GM19351 (cell line): ENCODE measurements at regions not wholly inside any gene's neighbourhood (a gene's known extent, or its start where the extent isn't known, plus 50 kb on each side); places are given as distances from the start of the nearest gene placed in this dataset.

Experiments
- ATAC-seq: cut with Tn5 transposase; IDR thresholded peaks from one replicate; pipeline ENCODE4 v1.9.1; 2021; ENCODE audit warnings: mild to moderate bottlenecking, moderate library complexity; ENCODE audit not compliant: unreplicated experiment

DNA sequence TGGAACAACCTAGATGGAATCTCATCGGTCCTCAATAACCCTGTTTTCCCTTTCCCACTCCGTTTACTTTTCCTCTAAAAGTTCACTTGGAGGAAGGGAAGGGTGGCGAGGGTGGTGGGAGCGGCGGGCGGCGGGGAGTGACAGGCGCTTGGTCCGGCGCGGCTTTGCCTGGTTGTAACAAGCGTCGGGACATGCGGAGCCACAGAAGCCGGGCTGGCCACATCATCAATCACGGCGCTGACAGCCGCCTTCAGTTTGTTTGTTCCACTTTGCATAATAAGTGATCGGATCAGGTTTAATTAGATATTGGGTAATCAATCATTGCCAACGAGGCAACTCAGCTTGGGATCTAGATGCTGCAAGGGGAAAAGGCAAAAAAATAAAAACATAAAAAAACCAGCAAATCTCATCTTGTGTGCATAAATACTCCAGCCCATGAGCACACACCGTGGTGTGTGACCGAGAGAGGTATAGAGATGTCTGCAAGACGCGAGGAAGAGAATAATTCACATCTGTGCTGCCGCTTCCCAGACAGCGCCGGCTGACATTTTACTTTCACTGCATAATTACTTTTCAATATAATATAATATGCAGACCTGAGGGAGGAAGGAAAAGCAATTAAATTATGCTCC is 396.2 kb upstream of the IRX4 start:
- ATAC-seq = no peak

DNA sequence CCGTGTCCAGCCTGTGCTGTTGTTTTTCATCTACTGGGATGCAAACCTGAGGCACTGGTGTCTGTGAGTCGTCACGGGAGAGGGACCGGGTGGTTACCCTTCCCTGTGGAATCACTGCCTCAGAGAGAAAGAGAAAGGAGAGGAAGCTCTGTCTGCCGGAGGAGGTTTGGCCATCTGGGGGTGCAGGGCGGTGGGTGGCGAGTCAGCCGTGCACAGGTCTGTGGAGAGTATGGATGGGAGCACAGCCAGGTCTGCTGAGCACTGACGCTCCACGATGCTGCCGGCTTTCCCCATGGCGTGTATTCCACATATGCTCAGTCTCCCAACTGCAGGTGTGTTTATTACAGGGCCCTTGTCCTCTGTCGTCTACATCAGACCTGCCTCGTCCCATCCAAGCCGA is 395.2 kb upstream of the IRX4 start:
- ATAC-seq = no peak

GRCh38 chr5:2276101-2276500 is 393.4 kb upstream of the IRX4 start:
- ATAC-seq = no peak

- no peak for ATAC-seq
Measured at GRCh38 chr5:2272755-2273154, 390.0 kb upstream of the IRX4 start.

DNA sequence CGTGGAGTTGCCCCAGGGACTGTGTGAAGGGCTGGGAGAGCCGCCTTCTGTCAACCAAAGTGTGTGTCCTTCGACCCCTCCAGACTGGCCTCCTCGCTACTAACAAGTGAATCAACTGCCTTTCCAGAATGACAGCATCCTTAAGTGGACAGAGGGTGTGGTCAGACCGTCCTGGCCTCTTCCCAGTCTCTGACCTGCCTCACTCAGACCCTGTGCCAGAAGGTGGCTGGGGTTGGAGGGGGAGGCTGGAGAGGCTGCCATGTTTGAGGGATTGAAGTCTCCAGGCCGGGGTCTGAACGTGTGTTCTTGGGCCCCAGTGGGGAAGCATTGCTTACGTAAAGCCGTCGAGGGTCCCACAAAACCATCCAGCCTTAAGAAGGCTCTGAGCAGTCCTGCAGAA is 389.3 kb upstream of the IRX4 start:
- ATAC-seq = no peak

DNA sequence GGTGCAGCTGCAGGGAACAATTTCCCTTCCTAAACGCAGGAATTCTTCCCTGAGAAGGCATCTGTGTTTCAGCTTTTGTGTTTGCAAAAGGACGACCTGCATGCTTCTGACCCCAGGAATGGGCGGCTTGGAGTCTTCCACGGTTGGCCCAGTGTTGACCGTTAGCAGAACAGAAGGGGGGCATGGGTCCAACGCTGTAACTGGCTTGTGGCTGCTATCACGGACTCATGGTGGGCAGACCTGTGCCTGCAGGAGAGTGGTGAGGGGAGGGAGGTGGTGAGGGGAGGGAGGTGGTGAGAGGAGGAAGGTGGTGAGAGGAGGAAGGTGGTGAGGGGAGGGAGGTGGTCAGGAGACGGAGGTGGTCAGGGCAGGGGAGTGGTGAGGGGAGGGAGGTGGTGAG is 388.6 kb upstream of the IRX4 start:
- no peak for ATAC-seq

- ATAC-seq = no peak
Measured at GRCh38 chr5:2270467-2270866, 387.7 kb upstream of the IRX4 start.

DNA sequence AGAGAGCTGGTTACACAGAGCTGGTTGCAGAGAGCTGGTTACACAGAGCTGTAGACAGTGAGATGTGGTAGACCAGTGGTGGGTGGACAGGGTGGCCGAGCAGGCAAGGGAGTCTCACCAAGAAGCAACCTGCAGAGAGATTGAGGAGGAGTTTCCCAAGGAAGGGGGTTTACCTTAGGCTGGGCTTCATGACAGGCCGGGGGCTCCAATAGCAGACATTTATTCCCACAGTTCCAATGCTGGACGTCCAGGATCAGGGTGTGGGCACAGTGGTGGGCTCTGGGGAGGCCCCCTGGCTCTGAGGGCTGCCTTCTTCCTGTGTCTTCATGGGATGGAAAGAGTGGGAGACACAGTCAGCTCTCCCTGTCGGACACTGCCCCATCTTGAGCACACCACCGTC is 386.9 kb upstream of the IRX4 start:
- no peak for ATAC-seq

DNA sequence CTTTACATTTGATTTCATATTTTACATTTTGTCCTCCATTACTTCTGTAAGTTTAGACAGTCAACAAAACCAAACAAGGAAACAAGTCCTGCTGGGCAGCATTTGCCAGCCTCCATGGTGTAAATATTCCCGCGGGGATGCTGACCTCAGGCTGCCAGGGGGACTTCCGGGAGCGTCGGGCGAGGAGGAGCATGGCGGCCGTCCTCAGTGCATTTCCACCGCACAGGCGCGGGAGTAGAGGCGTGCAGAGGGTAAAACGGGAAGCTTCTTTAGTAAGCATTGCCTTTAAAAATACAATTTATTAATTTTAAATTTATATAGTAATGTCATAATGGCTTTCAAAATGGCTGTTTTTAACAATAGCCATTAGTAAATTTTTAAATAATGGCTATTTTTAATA is 385.3 kb upstream of the IRX4 start:
- no peak for ATAC-seq

DNA sequence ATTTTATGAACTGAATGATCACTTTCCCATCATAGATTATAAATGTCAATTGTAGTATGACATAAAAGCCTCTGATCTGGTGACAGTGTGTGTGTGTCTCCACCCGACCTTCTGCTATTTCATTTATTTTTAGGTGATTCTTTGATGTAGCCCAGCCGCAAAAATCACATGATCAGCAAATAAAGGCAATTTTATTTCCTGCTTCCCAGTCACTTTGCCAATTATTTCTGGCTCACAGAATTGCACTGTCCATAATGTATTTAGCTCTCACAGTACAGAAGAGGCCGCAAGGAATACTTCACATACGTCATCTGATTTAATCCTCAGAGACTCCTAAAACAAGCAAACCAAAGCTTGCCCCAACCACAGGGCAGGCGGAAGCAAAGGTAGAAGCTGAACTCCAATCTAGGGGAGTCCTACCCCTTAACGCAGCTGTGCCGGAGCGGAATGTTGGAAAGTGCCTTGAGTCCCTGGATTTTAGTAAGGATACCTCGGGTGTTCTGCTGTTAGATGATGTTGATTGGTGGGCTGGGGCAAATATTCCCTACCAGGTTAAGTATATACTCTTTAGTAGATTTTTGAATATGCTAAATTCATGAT is 384.0 kb upstream of the IRX4 start:
- no peak for ATAC-seq

GRCh38 chr5:2265341-2265740 is 382.6 kb upstream of the IRX4 start:
- ATAC-seq = no peak

GRCh38 chr5:2263763-2264162 is 381.0 kb upstream of the IRX4 start:
- ATAC-seq = no peak

- no peak for ATAC-seq
Measured at GRCh38 chr5:2262620-2263019, 379.9 kb upstream of the IRX4 start.

GRCh38 chr5:2261004-2261703 is 378.4 kb upstream of the IRX4 start:
- ATAC-seq = no peak

DNA sequence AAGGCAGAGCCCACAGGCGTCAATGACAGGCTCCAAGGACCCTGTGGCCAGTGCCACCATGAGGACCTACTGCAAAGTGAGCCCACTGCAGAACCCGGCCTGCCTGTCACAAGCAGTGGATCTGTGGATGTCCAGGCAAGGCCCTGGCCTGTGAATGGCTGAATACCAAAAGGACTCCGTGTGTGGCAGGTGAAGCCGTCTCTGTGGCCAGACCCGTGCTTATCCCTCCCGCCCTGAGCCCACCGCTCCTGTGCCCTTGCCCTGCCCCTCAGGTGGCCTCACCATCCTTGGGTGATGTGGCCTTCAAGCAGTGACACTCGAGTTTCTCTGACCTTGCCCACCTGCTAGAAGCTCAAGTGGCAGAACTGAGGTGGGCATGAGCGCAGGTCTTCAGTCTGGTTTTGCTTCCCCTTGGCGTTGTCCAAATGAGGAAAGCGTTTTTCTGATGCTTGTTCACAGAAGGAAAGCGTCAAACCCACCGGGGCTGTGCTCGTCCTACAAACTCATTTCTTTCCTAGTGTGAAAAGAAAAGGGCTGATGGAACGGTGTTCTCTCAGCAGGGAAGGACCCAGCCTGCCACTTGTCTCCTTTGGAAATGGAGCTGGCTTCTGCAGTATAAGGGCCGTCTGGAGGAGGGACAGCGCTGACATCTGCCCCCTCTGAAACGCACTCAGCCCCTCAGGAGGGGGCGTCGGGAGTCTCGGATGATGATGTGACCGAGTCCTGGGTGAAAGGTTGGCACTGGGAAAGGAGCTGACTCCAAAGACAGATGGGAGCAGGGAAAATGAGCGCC is 377.7 kb upstream of the IRX4 start:
- ATAC-seq = no peak

- no peak for ATAC-seq
Measured at GRCh38 chr5:2259494-2260107, 376.9 kb upstream of the IRX4 start.

GRCh38 chr5:2258861-2259260 is 376.1 kb upstream of the IRX4 start:
- ATAC-seq = no peak

- no peak for ATAC-seq
Measured at GRCh38 chr5:2257326-2258244, 374.9 kb upstream of the IRX4 start.

DNA sequence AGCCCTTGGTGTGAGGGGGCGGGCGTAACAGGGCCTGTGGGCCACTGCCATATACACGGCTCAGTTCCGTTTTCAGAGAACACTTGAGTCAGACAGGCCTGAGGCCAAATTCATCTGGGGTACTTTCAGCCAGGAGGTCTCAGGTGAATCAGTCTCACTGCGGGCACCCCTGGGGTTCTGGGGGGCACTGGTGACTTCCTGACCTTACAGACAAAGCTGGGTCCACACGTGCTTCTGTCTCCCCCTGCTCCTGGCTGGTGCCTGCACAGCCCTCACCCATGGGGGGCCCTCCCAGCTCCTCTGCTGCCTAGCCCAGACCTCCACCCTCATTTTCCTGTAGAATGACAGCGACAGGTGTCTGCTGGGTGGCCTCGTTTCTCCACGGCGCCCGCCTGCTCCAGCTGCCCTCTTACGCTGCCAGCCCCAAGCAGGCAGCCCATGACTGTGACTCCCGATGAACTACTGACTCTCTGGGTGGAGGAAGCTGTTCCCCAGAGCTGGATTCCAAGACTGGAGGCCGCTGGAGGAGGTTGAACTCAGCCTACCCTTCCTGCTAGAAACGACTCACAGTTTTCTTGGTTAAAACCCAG is 374.1 kb upstream of the IRX4 start:
- no peak for ATAC-seq
